Heart right ventricle (tissue), 16 donors: ENCODE measurements at regions not wholly inside any gene's neighbourhood (a gene's known extent, or its start where the extent isn't known, plus 50 kb on each side); places are given as distances from the start of the nearest gene placed in this dataset.

Experiments used
- ATAC-seq, 8 donors: fragments of 200-7000 bp; cut with Tn5 transposase; one replicate each; pipeline ENCODE4 v1.9.1; 2020; ENCODE audit warnings: mild to moderate bottlenecking in 8 of 8, moderate library complexity in 8 of 8, moderate number of reproducible peaks in 1 of 8
- DNase-seq, 2 donors: peaks; one replicate each; pipeline ENCODE4 v3.0.0-alpha.2; 2020
- H3K27ac ChIP-seq, 10 donors: fragments of 200-600 bp; sonication (generic) in 2 of 10; one replicate each; pipeline versions ENCODE4 v1.5.0 to v1.8.0; 2020 to 2022; ENCODE audit warnings: mild to moderate bottlenecking in 3 of 10
- H3K27me3 ChIP-seq, 7 donors: fragments of 200-600 bp; one replicate each; pipeline ENCODE4 v1.8.0; 2021 to 2022; ENCODE audit warnings: mild to moderate bottlenecking in 2 of 7
- H3K36me3 ChIP-seq, 9 donors: fragments of 200-600 bp; sonication (generic) in 1 of 9; one replicate each; pipeline versions ENCODE4 v1.5.0 to v1.8.0; 2020 to 2022; ENCODE audit warnings: mild to moderate bottlenecking in 2 of 9
- H3K4me1 ChIP-seq, 9 donors: fragments of 200-600 bp; sonication (generic) in 1 of 9; one replicate each; pipeline versions ENCODE4 v1.5.0 to v1.8.0; 2020 to 2022; ENCODE audit warnings: mild to moderate bottlenecking in 4 of 9
- H3K4me3 ChIP-seq, 10 donors: fragments of 200-600 bp; sonication (generic) in 2 of 10; one replicate each; pipeline versions ENCODE4 v1.5.0 to v1.8.0; 2020 to 2022; ENCODE audit warnings: mild to moderate bottlenecking in 7 of 10, moderate library complexity in 2 of 10
- H3K9me3 ChIP-seq, 11 donors: fragments of 200-600 bp in 10 of 11; sonication (generic) in 2 of 11; one replicate each; pipeline versions ENCODE4 v1.5.0 to v1.8.0; 2013 to 2022; ENCODE audit warnings: mild to moderate bottlenecking in 2 of 11, control low read depth in 1 of 11, moderate library complexity in 1 of 11
- CTCF ChIP-seq, 9 donors: fragments of 200-600 bp; sonication (generic) in 2 of 9; IDR thresholded peaks; one replicate each; pipeline versions ENCODE4 v1.5.0 to v1.8.0; 2021 to 2022; ENCODE audit warnings: antibody characterized with exemption in 9 of 9, mild to moderate bottlenecking in 5 of 9, moderate library complexity in 1 of 9
- WGBS, 2 donors: extraction: QIAGEN DNeasy Blood & Tissue Kit; methylation state at CpG; one replicate each; pipeline ENCODE4 v1.1.7; 2013; ENCODE audit warnings: inconsistent platforms in 1 of 2; 5-methylcytosine and 5-hydroxymethylcytosine counted together
- intact Hi-C, 10 donors: fragments of 100-400 bp; cut with DNase I; formaldehyde crosslinking; loops; one replicate each; pipeline versions ENCODE4 v1.11.1 to v1.14.2; 2022
- donor health status: Arrhythmogenic right ventricular cardiomyopathy.
- donor health status: ischemic (EF 13 %, LVEDD 7.1; RV severe dilation, severe dysfunction).
- donor health status: healthy with polysubstance abuse.
- donor health status: DM: no; HTN: yes; CAD: no.
- donor health status: DM: no; HTN: no; CAD: no.
- donor health status: ischemic (EF 25% LVEDD 6.9; RV normal size, moderate dysfunction).
- donor health status: ischemic (EF 25% LVEDD 5.7; RV mildly dilated, moderate dysfunction).
- donor health status: healthy.
- donor health status: DM: yes; HTN: yes; CAD: no.
- donor health status: Ischemic cardiomyopathy.
- donor health status: ischemic (EF 35%, LVEDD 5.7; RV mildly dilated, moderate dysfunction).
- donor health status: nonischemic (EF 11% LVEDD 7.7; RV severe dilation, severe dysfunction).
- donor health status: DM: yes; HTN: yes; CAD: no.
- donor health status: PGD.
- donor health status: ischemic (EF 29% LVEDD 5.4; RV normal size, mild dysfunction).
- donor health status: nonischemic (EF 23%, LVEDD 6.1; RV moderate dilation, normal function).

DNA sequence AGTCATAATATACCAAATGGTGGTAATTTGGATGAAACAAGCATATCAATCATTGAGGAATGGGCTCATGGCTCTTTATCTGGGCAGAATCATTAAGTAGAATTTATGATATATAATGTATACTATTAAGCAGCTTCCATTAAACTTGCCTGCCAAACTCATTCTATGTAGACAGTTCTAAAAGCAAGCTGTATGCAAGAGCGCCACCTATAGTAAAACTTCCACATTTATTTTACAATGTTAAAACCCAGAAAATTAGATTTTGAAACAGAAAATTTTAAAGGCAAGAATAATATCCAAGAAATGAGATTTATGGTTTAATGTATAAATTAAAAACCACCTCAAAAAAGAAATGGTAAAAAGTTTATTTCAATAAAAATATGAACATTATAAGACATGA, 161.5 kb downstream of the MZT1 start:
- intact Hi-C loops: no loop called here
- no peak overlapping the region for H3K27ac ChIP-seq
- H3K9me3 ChIP-seq: no peaks in the 10 kb centered on the region
- H3K27me3 ChIP-seq: no peaks in the 10 kb centered on the region
- no peaks in the 10 kb centered on the region for H3K36me3 ChIP-seq
- ATAC-seq: no peak
- H3K4me3 ChIP-seq: no peak overlapping the region
- H3K4me1 ChIP-seq: no peaks in the 10 kb centered on the region
- DNase-seq: no peak
- WGBS, 2 donors: 19 to 22% methylated on average over 1 of the region's 1 CpG
- peak in 8 of 9 donors; percentile 31 to 68 (median 56) for TF ChIP-seq CTCF (IDR thresholded peaks at IDR 0.05)

GRCh38 chr13:72562686-72563085, 164.7 kb downstream of the MZT1 start:
- intact Hi-C loops: no loop called here
- H3K36me3 ChIP-seq: no peaks in the 10 kb centered on the region
- no peaks in the 10 kb centered on the region for H3K9me3 ChIP-seq
- DNase-seq (no peak), ATAC-seq (no peak)
- H3K4me1 ChIP-seq: no peaks in the 10 kb centered on the region
- H3K27me3 ChIP-seq: no peaks in the 10 kb centered on the region
- no peak for TF ChIP-seq CTCF (IDR thresholded peaks at IDR 0.05)
- no peak overlapping the region for H3K4me3 ChIP-seq
- no peak overlapping the region for H3K27ac ChIP-seq
- WGBS, 2 donors: 89 to 98% methylated on average over 2 of the region's 2 CpGs

DNA sequence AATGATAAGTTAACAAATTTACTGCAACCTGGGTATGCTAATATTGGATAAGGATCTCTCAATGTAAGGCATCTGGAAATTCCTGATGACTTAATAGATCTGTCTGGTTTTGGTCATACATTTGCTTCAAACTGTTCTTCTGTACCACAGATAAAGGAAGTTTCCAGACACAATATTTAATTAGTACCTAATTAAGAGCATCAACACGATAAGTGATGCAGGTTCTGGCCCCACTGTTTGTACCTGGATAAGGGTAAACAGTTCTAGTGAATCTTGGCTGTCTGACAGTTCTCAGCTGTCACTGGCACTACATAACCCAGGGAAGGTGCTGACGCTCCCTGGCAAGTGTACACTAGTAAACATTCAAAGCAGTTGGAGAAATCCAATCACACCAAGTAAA, 165.6 kb downstream of the MZT1 start:
- no peak for TF ChIP-seq CTCF (IDR thresholded peaks at IDR 0.05)
- H3K9me3 ChIP-seq: no peaks in the 10 kb centered on the region
- no peak for ATAC-seq
- H3K36me3 ChIP-seq: no peaks in the 10 kb centered on the region
- 42 to 68% methylated on average over 2 of the region's 2 CpGs for WGBS, 2 donors
- no peak overlapping the region for H3K27ac ChIP-seq
- H3K4me1 ChIP-seq: no peaks in the 10 kb centered on the region
- no peak for DNase-seq
- H3K4me3 ChIP-seq: no peak overlapping the region
- no peaks in the 10 kb centered on the region for H3K27me3 ChIP-seq
- intact Hi-C loops: no loop called here

DNA sequence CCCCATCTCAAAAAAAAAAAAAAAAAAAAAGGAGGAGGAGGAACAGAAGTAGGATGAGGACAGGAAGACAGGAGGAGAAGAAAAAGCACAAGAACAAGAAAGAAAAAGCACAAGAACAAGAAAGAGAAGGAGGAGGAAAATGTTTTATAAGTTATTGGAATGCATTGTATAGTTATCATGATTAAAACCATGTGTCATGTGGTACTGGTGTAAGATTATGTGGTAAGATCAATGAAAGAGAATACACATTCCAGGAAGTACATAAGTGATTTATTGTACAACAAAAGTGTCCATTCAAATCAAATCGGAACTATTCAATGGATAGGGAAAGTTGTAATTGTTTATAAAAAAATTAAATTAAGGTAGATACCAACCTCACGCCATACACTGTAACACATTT, 167.7 kb downstream of the MZT1 start:
- DNase-seq (no peak), ATAC-seq (no peak)
- TF ChIP-seq CTCF (IDR thresholded peaks at IDR 0.05): no peak
- no peak overlapping the region for H3K4me3 ChIP-seq
- intact Hi-C loops: no loop called here
- WGBS, 2 donors: 94 to 96% methylated on average over 2 of the region's 2 CpGs
- H3K36me3 ChIP-seq: no peaks in the 10 kb centered on the region
- H3K27ac ChIP-seq: no peak overlapping the region
- no peaks in the 10 kb centered on the region for H3K9me3 ChIP-seq
- H3K27me3 ChIP-seq: no peaks in the 10 kb centered on the region
- H3K4me1 ChIP-seq: no peaks in the 10 kb centered on the region

- H3K27ac ChIP-seq: no peak overlapping the region
- ATAC-seq (no peak), DNase-seq (no peak)
- H3K4me1 ChIP-seq: no peaks in the 10 kb centered on the region
- peaks cover 0 to 2% (median 0%) of the 10 kb centered on the region in 11 donors for H3K9me3 ChIP-seq
- no peak overlapping the region for H3K4me3 ChIP-seq
- no peaks in the 10 kb centered on the region for H3K36me3 ChIP-seq
- H3K27me3 ChIP-seq: no peaks in the 10 kb centered on the region
- intact Hi-C loops: no loop called here
- WGBS, 2 donors: 70 to 75% methylated on average over 1 of the region's 1 CpG
- no peak for TF ChIP-seq CTCF (IDR thresholded peaks at IDR 0.05)
Observed at GRCh38 chr13:72556945-72557344, 170.5 kb downstream of the MZT1 start.
